Esophagus squamous epithelium (tissue), 5 donors: ENCODE measurements at regions not wholly inside any gene's neighbourhood (a gene's known extent, or its start where the extent isn't known, plus 50 kb on each side); places are given as distances from the start of the nearest gene placed in this dataset.
A peak's percentile ranks its signal among the peaks of the same experiment; 100 is the strongest.

Experiments
- DNase-seq: peaks from one replicate; lab custom pipeline; 2025; lab: John Stamatoyannopoulos, UW
- H3K27ac ChIP-seq, 4 donors: fragments of 200-600 bp; sonication (generic); one replicate each; pipeline ENCODE4 v1.5.1; 2016 to 2019; ENCODE audit warnings: mild to moderate bottlenecking in 1 of 4
- H3K27me3 ChIP-seq, 4 donors: fragments of 200-600 bp; sonication (generic); 1 replicate in 3 of 4; 2 replicates in 1 of 4; pipeline versions ENCODE4 v1.5.1 to v1.6.0; 2017 to 2021; ENCODE audit warnings: antibody characterized with exemption in 1 of 4
- H3K36me3 ChIP-seq, 3 donors: fragments of 200-600 bp; sonication (generic); one replicate each; pipeline ENCODE4 v1.5.1; 2016 to 2019
- H3K4me1 ChIP-seq, 3 donors: fragments of 200-600 bp; sonication (generic); one replicate each; pipeline ENCODE4 v1.5.1; 2017 to 2019
- H3K4me3 ChIP-seq, 4 donors: fragments of 200-600 bp; sonication (generic); 1 replicate in 3 of 4; 2 replicates in 1 of 4; pipeline ENCODE4 v1.5.1; 2016 to 2019; ENCODE audit warnings: mild to moderate bottlenecking in 2 of 4, moderate library complexity in 1 of 4
- H3K9me3 ChIP-seq, 3 donors: fragments of 200-600 bp; sonication (generic); one replicate each; pipeline ENCODE4 v1.5.1; 2016 to 2019
- CTCF ChIP-seq, 6 experiments: fragments of 450-650 bp in 4 of 6; fragments of 200-600 bp in 2 of 6; sonication (generic) in 2 of 6; IDR thresholded peaks; one replicate each; pipeline ENCODE4 v1.5.1; 2016 to 2019; ENCODE audit warnings: antibody characterized with exemption in 6 of 6, mild to moderate bottlenecking in 4 of 6, moderate library complexity in 4 of 6
- POLR2A ChIP-seq, 4 donors: fragments of 450-650 bp; IDR thresholded peaks; one replicate each; pipeline ENCODE4 v1.6.1; 2017; ENCODE audit warnings: antibody characterized with exemption in 4 of 4, mild to moderate bottlenecking in 4 of 4, moderate library complexity in 3 of 4
- WGBS, 2 donors: methylation state at CpG; one replicate each; pipeline ENCODE4 v1.1.5; 2018; 5-methylcytosine and 5-hydroxymethylcytosine counted together
- intact Hi-C: fragments of 100-400 bp; cut with DNase I; formaldehyde crosslinking; loops from one replicate; pipeline ENCODE4 v1.15.0; 2022
- donor health status: DM: yes; HTN: yes; CAD: no.

GRCh38 chr1:37315371-37315846 is 159.0 kb upstream of the ZC3H12A start:
- H3K27ac ChIP-seq = no peak overlapping the region
- H3K27me3 ChIP-seq = peaks cover 0 to 97% (median 6%) of the 10 kb centered on the region in 4 donors
- DNase-seq = no peak
- no peak overlapping the region for H3K4me3 ChIP-seq
- H3K9me3 ChIP-seq = no peaks in the 10 kb centered on the region
- no peaks in the 10 kb centered on the region for H3K36me3 ChIP-seq
- 18 to 23% methylated on average over 4 of the region's 4 CpGs for WGBS, 2 donors
- peaks cover 0 to 8% (median 0%) of the 10 kb centered on the region in 3 donors for H3K4me1 ChIP-seq
- TF ChIP-seq CTCF (IDR thresholded peaks at IDR 0.05) (no peak), POLR2A (IDR thresholded peaks at IDR 0.05) (no peak)
- intact Hi-C loops = no loop called here

DNA sequence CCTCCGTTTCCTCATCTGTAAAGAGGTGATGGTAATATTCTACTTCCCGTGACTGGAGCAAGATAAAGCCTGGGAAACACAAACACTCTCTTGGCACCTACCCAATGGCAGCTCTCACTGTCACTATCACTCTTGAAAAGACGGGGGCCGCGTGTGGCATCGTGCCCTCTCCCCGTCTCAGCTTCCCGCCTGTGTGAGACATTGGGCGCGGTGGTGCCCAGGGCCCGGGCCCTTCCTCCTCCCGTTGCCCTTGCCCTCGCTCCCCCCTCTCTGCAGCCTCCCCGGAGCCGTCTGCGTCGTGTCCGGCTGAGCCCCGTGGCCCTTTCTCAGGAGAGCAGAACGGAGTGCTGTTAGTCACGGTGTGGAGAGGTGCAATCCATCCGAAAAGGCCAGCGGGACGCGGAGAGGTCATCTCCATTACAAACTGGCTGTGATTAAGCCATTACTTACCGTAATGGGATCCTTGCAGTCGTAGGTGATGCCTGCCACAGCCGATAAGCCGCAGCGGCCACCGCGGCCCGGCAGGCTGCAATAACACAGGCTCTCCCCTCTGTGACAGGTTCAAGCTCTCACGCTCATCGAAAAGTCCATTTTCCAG is 156.4 kb upstream of the ZC3H12A start:
- Histone ChIP-seq H3K27ac (no peak overlapping the region), H3K27me3 (peaks cover 0 to 98% (median 6%) of the 10 kb centered on the region in 4 donors), H3K4me1 (peaks cover 0 to 8% (median 0%) of the 10 kb centered on the region in 3 donors), H3K9me3 (no peaks in the 10 kb centered on the region), H3K36me3 (no peaks in the 10 kb centered on the region), H3K4me3 (no peak overlapping the region)
- no peak for DNase-seq
- WGBS, 2 donors = 9 to 14% methylated on average over 7 to 9 of the region's 35 CpGs
- no peak for TF ChIP-seq POLR2A (IDR thresholded peaks at IDR 0.05)
- no peak for TF ChIP-seq CTCF (IDR thresholded peaks at IDR 0.05)
- intact Hi-C loops = no loop called here

DNA sequence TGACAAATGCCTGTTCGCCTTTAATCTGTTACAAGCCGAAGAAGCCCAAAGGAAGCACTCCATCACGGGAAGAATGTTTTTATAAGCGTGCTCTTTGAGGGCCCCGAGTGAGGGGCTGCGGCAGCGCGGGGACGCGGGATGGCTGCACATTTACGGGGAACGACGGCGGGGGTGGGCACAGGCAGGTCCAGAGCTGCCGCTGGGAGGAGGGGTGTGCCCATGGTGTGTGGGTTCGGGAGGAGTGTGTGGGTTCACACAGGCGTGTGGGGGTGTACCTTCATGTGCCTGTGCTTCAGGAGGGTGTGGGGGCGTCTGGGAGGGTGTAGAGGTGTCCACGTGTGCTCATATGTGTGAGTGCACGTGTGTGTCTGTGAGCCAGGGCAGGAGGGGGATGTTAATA is 155.9 kb upstream of the ZC3H12A start:
- Histone ChIP-seq H3K27ac (no peak overlapping the region), H3K4me1 (peaks cover 0 to 8% (median 0%) of the 10 kb centered on the region in 3 donors), H3K4me3 (no peak overlapping the region), H3K9me3 (no peaks in the 10 kb centered on the region), H3K27me3 (peaks cover 0 to 97% (median 6%) of the 10 kb centered on the region in 4 donors), H3K36me3 (no peaks in the 10 kb centered on the region)
- WGBS, 2 donors = 24 to 34% methylated on average over 6 to 8 of the region's 20 CpGs
- no peak for TF ChIP-seq POLR2A (IDR thresholded peaks at IDR 0.05)
- no peak for TF ChIP-seq CTCF (IDR thresholded peaks at IDR 0.05)
- no peak for DNase-seq
- intact Hi-C loops = no loop called here

- no peak overlapping the region for H3K27ac ChIP-seq
- H3K9me3 ChIP-seq = peaks cover 0 to 7% (median 5%) of the 10 kb centered on the region in 3 donors
- WGBS, 2 donors = 56 to 81% methylated on average over 3 to 4 of the region's 5 CpGs
- no peaks in the 10 kb centered on the region for H3K36me3 ChIP-seq
- intact Hi-C loops = no loop called here
- DNase-seq = no peak
- TF ChIP-seq CTCF (IDR thresholded peaks at IDR 0.05) (no peak), POLR2A (IDR thresholded peaks at IDR 0.05) (no peak)
- H3K27me3 ChIP-seq = peaks cover 0 to 97% (median 8%) of the 10 kb centered on the region in 4 donors
- H3K4me3 ChIP-seq = no peak overlapping the region
- H3K4me1 ChIP-seq = peaks cover 0 to 8% (median 0%) of the 10 kb centered on the region in 3 donors
Observed at GRCh38 chr1:37319284-37319683, 155.1 kb upstream of the ZC3H12A start.

DNA sequence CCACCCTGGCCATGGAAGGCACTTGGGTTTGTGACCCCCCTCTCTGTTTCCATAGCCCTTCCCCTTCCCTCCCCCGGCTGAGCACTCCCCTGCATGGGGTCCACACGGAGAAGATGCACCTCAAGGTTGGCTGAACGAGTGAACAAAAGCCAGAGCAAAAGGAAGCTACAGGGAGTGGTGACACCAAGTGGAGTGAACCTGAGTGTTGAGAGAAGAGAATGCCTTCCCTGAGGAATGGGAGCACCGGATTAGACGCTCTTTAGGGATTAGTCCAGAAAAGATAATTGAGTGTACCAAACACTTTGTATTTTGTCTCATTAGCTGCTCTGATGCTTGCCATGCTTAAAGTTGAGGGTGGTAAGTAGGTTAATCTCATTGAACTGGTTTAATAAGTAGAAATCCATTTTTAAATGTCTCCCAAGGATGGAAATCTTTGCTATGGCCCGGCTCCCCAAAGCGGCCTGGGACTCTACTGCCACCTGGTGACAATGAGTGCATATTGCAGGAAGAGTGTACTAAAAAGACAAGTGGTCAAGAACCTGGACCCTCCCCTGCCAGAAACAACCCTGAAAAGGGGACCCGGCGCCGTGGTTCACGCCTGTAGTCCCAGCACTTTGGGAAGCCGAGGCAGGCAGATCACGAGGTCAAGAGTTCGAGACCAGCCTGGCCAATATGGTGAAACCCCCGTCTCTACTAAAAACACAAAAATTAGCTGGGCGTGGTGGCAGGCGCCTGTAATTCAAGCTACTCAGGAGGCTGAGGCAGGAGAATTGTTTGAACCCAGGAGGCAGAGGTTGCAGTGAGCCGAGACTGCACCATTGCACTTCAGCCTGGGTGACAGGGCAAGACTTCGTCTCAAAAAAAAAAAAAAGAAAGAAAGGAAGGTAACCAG is 150.6 kb upstream of the ZC3H12A start:
- Histone ChIP-seq H3K9me3 (peaks cover 0 to 7% (median 5%) of the 10 kb centered on the region in 3 donors), H3K36me3 (no peaks in the 10 kb centered on the region), H3K27ac (no peak overlapping the region), H3K4me1 (no peaks in the 10 kb centered on the region), H3K4me3 (no peak overlapping the region), H3K27me3 (peaks cover 0 to 92% (median 5%) of the 10 kb centered on the region in 4 donors)
- intact Hi-C loops = no loop called here
- DNase-seq = no peak
- WGBS, 2 donors = 32 to 38% methylated on average over 16 to 18 of the region's 19 CpGs
- TF ChIP-seq POLR2A (IDR thresholded peaks at IDR 0.05) = no peak
- TF ChIP-seq CTCF (IDR thresholded peaks at IDR 0.05) = peak; percentile 45 to 77 (median 54)
